Progenitor cell of endocrine pancreas (in vitro differentiated cells): ENCODE measurements at regions not wholly inside any gene's neighbourhood (a gene's known extent, or its start where the extent isn't known, plus 50 kb on each side); places are given as distances from the start of the nearest gene placed in this dataset.

Experiments
- DNase-seq: peaks from one replicate; pipeline ENCODE4 v3.0.0; 2021; ENCODE audit warnings: low spot score; ENCODE audit not compliant: unreplicated experiment
- H3K27ac Mint-ChIP-seq: 2 replicates; pipeline ENCODE4 v1.8.0; 2021; ENCODE audit warnings: mild to moderate bottlenecking, moderate library complexity, mixed read lengths
- H3K27me3 Mint-ChIP-seq: 2 replicates; pipeline ENCODE4 v1.8.0; 2021; ENCODE audit warnings: mixed read lengths
- H3K36me3 Mint-ChIP-seq: 2 replicates; pipeline ENCODE4 v1.8.0; 2022; ENCODE audit warnings: mixed read lengths; ENCODE audit not compliant: insufficient read depth
- H3K4me1 Mint-ChIP-seq: 2 replicates; pipeline ENCODE4 v1.8.0; 2021; ENCODE audit warnings: low read depth, mixed read lengths
- H3K4me3 Mint-ChIP-seq: 2 replicates; pipeline ENCODE4 v1.8.0; 2021; ENCODE audit warnings: low read depth, mild to moderate bottlenecking, moderate library complexity, mixed read lengths
- H3K9me3 Mint-ChIP-seq: 2 replicates; pipeline ENCODE4 v1.8.0; 2021; ENCODE audit warnings: low read depth, mixed read lengths
- TF ChIP-seq, protein P1 (sequence below): fragments of 200-600 bp; sonication (generic); IDR thresholded peaks from one replicate; pipeline ENCODE4 v1.5.0; 2021; ENCODE audit warnings: antibody characterized with exemption, mild to moderate bottlenecking; ENCODE audit not compliant: unreplicated experiment

DNA sequence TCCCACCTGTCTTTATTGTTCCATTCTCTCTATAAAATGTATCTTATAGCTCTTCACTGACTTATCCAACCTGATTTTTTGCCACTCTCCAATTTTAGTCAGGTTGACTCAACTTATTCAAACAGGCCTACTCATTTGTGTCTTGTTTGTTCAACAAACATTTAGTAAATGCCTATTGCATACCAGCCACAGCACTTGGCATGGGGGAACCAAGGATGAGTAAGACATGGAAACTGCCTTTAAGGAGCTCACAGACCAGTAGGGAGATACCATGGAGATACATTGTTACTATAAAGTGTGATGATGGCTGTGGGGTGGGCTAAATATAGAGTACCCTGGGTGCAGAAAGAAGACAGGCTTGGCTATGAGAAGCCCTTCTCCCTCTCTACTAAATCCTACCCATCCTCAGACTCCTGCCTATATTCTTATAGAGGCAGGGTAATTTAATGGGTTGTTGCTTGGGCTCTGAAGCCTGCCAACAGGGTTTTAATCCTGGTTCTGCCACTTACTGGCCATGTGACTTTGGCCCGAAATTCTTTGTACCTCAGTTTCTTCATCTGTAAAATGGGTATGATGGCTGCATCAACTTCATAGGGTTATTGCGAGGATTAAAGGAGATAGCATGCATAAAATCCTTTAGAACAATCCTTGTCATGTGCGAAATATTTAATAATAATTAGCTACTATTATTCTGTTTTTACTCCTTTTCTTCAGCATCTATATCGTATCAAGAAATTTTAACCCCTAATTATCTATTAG lies 348.5 kb upstream of the UMPS start:
- Mint-ChIP-seq H3K27me3 (peaks cover 3% of the 10 kb centered on the region), H3K4me1 (peaks cover 18% of the 10 kb centered on the region), H3K4me3 (no peak overlapping the region), H3K27ac (no peak overlapping the region), H3K36me3 (peaks cover 2% of the 10 kb centered on the region), H3K9me3 (no peaks in the 10 kb centered on the region)
- TF ChIP-seq, protein P1, sequence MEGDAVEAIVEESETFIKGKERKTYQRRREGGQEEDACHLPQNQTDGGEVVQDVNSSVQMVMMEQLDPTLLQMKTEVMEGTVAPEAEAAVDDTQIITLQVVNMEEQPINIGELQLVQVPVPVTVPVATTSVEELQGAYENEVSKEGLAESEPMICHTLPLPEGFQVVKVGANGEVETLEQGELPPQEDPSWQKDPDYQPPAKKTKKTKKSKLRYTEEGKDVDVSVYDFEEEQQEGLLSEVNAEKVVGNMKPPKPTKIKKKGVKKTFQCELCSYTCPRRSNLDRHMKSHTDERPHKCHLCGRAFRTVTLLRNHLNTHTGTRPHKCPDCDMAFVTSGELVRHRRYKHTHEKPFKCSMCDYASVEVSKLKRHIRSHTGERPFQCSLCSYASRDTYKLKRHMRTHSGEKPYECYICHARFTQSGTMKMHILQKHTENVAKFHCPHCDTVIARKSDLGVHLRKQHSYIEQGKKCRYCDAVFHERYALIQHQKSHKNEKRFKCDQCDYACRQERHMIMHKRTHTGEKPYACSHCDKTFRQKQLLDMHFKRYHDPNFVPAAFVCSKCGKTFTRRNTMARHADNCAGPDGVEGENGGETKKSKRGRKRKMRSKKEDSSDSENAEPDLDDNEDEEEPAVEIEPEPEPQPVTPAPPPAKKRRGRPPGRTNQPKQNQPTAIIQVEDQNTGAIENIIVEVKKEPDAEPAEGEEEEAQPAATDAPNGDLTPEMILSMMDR, result no peak
- DNase-seq, result no peak

DNA sequence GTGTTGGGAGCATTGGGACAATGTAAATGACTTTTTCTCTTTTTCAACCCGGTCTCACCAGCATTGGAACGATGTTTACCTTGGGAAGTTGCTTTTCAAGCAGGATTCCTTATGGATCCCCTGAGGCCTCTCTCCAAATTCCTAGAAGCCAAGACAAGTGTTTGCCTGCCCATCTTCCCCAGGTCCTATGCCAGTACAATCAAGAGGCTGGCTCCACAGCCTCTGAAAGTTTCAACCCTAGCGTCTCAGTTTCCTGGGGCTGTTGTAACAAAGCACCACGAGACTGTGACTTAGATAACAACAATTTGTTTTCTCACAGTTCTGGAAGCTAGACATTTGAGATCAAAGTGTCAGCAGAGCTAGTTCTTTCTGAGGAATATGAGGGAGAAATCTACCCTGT lies 347.2 kb upstream of the UMPS start:
- TF ChIP-seq, protein P1, result no peak
- DNase-seq, result no peak
- Mint-ChIP-seq H3K4me1 (peaks cover 18% of the 10 kb centered on the region), H3K9me3 (no peaks in the 10 kb centered on the region), H3K27ac (no peak overlapping the region), H3K27me3 (peaks cover 6% of the 10 kb centered on the region), H3K36me3 (peaks cover 4% of the 10 kb centered on the region), H3K4me3 (no peak overlapping the region)

DNA sequence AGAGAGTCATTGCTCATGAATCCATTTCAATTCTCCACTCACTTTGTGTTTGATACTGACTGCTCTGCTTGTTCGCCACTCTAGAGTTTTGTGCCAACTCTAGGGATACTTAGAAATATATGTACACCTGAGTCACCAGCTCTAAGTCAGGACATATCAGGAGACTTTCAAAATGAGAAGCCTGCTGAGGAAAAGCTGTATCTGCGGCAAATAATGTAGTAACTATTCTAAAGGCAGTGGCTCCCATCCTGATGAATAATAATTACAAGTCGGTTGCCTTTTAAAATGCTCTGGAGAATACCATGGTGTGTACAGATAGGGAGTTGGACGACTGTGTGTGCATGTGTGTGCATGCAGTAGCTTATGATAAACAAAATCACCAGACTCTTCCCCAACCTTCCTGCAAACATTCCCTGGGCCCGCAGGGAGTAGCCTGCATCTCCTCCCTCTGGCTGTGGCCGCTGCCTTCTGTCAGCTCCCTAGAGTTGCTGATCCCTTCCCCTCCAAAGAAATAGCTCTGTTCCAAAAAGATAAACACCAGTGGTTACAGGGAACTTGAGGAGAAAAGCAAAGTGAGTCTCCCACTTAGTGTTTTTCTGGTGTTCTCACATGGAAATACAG lies 346.3 kb upstream of the UMPS start:
- TF ChIP-seq, protein P1, result no peak
- Mint-ChIP-seq H3K9me3 (no peaks in the 10 kb centered on the region), H3K27me3 (peaks cover 11% of the 10 kb centered on the region), H3K4me3 (no peak overlapping the region), H3K4me1 (peaks cover 18% of the 10 kb centered on the region), H3K36me3 (peaks cover 5% of the 10 kb centered on the region), H3K27ac (peak overlapping the region; percentile 24)
- DNase-seq, result no peak

DNA sequence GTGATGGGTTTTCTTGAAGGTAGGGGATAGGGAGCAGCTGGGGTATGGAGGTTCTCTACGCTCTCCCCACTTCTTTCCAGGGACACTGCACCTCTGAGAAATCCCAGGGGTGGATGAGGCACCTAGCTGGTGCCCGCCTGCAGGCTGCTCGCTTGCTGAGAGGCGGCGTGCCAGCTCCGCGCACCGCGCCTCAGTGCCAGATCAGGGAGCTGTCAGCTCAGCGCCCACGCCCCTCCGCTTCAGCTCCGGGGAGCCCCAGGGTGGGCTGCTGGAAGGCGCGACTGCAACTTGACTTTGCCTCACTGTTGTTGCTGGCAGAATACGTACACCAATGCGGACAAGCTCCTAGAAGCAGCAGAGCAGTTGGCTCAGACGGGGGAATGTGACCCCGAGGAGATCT lies 345.7 kb upstream of the UMPS start:
- peaks cover 23% of the 10 kb centered on the region for H3K4me1 Mint-ChIP-seq
- no peak overlapping the region for H3K4me3 Mint-ChIP-seq
- H3K9me3 Mint-ChIP-seq, result no peaks in the 10 kb centered on the region
- H3K27me3 Mint-ChIP-seq, result peaks cover 14% of the 10 kb centered on the region
- TF ChIP-seq, protein P1, result no peak
- H3K36me3 Mint-ChIP-seq, result peaks cover 6% of the 10 kb centered on the region
- H3K27ac Mint-ChIP-seq, result no peak overlapping the region
- no peak for DNase-seq

DNA sequence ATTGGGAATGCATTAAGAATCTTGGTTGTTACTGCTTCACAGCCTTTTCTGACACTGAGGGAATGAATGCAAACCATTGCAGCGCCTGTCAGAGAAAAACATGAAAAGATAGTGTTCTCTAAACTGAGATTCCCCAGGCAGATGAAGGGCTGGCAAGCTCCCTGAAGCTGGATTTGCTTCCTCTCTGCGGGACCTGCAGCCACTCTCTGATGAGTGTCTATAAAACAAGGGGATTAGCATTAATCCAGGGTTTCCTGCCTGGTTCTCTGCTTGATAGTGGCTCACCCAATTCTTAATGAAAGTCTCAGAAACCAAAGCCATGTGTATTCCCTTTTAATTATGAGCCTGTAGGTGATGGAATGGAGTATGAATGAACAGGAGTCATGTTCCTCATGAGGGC lies 344.3 kb upstream of the UMPS start:
- H3K9me3 Mint-ChIP-seq, result no peaks in the 10 kb centered on the region
- peaks cover 6% of the 10 kb centered on the region for H3K36me3 Mint-ChIP-seq
- H3K27me3 Mint-ChIP-seq, result peaks cover 14% of the 10 kb centered on the region
- peaks cover 32% of the 10 kb centered on the region for H3K4me1 Mint-ChIP-seq
- DNase-seq, result no peak
- TF ChIP-seq, protein P1, result no peak
- H3K27ac Mint-ChIP-seq, result no peak overlapping the region
- no peak overlapping the region for H3K4me3 Mint-ChIP-seq
